Uterus (tissue), 2 donors: ENCODE measurements at regions not wholly inside any gene's neighbourhood (a gene's known extent, or its start where the extent isn't known, plus 50 kb on each side); places are given as distances from the start of the nearest gene placed in this dataset.

Experiments used
- POLR2A ChIP-seq, 2 donors: fragments of 450-650 bp; IDR thresholded peaks; one replicate each; pipeline ENCODE4 v1.6.1; 2016; ENCODE audit warnings: antibody characterized with exemption in 2 of 2, mild to moderate bottlenecking in 1 of 2, moderate library complexity in 1 of 2
- TF ChIP-seq, protein P1 (sequence below), 4 experiments: fragments of 200-600 bp in 2 of 4; fragments of 450-650 bp in 2 of 4; sonication (generic) in 2 of 4; IDR thresholded peaks; one replicate each; pipeline ENCODE4 v1.5.1; 2016 to 2019; ENCODE audit warnings: antibody characterized with exemption in 4 of 4, mild to moderate bottlenecking in 2 of 4, moderate library complexity in 1 of 4

DNA sequence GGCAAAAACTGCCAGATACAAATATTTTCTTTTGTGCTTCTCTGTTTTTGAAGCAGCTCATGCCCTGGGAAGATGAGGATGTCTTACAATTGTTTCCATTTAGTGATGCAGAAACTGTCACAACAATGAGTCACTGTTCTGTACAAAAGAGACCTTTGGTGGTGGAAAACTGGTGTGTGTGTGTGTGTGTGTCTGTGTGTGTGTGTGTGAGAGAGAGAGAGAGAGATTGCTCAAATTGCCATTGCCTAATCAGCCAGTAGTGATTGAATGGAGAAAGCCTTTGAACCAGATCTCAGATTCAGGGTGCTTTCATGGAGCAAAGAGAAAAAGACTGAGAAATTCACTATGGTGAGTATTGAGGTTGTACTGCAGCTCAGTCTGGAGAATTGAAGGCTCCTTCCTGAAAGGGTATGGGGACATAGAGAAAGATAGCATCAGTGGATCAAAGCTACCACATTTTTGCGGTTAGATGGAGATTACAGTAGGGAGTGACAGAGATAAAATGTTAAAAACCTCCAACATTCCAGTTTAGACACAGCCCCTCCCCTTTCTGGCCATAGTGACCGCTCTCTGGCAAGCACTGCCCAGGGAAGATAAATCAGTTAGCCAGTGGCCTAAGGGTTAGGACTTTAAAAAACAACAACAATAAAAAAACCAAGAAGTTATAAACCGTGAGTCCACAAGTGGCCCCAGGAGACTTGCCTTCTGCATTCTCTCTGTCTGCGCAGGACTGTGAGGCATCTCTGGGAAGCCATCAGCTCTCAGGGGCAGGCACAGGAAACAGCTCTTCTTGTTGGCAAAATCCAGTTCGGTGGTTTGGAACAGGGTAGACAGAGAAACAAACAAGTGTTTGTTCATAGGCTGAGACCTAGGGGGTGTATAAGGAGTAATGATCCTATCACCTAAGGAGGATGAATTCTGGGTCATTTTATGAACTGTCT, 406.5 kb downstream of the DUSP10 start:
- no peak for TF ChIP-seq POLR2A (IDR thresholded peaks at IDR 0.05)
- TF ChIP-seq, protein P1, sequence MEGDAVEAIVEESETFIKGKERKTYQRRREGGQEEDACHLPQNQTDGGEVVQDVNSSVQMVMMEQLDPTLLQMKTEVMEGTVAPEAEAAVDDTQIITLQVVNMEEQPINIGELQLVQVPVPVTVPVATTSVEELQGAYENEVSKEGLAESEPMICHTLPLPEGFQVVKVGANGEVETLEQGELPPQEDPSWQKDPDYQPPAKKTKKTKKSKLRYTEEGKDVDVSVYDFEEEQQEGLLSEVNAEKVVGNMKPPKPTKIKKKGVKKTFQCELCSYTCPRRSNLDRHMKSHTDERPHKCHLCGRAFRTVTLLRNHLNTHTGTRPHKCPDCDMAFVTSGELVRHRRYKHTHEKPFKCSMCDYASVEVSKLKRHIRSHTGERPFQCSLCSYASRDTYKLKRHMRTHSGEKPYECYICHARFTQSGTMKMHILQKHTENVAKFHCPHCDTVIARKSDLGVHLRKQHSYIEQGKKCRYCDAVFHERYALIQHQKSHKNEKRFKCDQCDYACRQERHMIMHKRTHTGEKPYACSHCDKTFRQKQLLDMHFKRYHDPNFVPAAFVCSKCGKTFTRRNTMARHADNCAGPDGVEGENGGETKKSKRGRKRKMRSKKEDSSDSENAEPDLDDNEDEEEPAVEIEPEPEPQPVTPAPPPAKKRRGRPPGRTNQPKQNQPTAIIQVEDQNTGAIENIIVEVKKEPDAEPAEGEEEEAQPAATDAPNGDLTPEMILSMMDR (IDR thresholded peaks at IDR 0.05), result no peak
